ENCODE measurements at regions not wholly inside any gene's neighbourhood (a gene's known extent, or its start where the extent isn't known, plus 50 kb on each side); places are given as distances from the start of the nearest gene placed in this dataset.
"Not testable (repeated sequence)": the region's sequence is repeated elsewhere in the genome, so short reads cannot be mapped to it uniquely, and the experiment has no call there.

GRCh38 chr13:46498650-46499049 is 54.3 kb upstream of the LRCH1 start:
- DNase-seq (ENCODE audit: low read depth) = no peak

GRCh38 chr13:46496086-46496485 is 56.9 kb upstream of the LRCH1 start:
- no peak for DNase-seq (ENCODE audit: low read depth)

- DNase-seq (ENCODE audit: low read depth) = no peak
Observed at GRCh38 chr13:46495651-46496050, 57.3 kb upstream of the LRCH1 start.

GRCh38 chr13:46495066-46495465 is 57.9 kb upstream of the LRCH1 start:
- DNase-seq (ENCODE audit: low read depth) = no peak

- DNase-seq (ENCODE audit: low read depth) = no peak
Observed at GRCh38 chr13:46492946-46493345, 60.0 kb upstream of the LRCH1 start.

- DNase-seq (ENCODE audit: low read depth) = no peak
Observed at GRCh38 chr13:46491641-46492040, 61.3 kb upstream of the LRCH1 start.

GRCh38 chr13:46490713-46491112 is 62.3 kb upstream of the LRCH1 start:
- not testable (repeated sequence) for DNase-seq (ENCODE audit: low read depth)

GRCh38 chr13:46490129-46490528 is 62.8 kb upstream of the LRCH1 start:
- DNase-seq (ENCODE audit: low read depth) = no peak

- DNase-seq (ENCODE audit: low read depth) = no peak
Observed at GRCh38 chr13:46489586-46490023, 63.4 kb upstream of the LRCH1 start.

GRCh38 chr13:46487748-46488147 is 65.2 kb upstream of the LRCH1 start:
- DNase-seq (ENCODE audit: low read depth) = no peak

GRCh38 chr13:46486270-46486669 is 66.7 kb upstream of the LRCH1 start:
- no peak for DNase-seq (ENCODE audit: low read depth)

GRCh38 chr13:46484561-46484960 is 68.4 kb upstream of the LRCH1 start:
- DNase-seq (ENCODE audit: low read depth) = no peak

- DNase-seq (ENCODE audit: low read depth) = no peak
Observed at GRCh38 chr13:46481166-46481565, 71.8 kb upstream of the LRCH1 start.

GRCh38 chr13:46480131-46480530 is 72.8 kb upstream of the LRCH1 start:
- DNase-seq (ENCODE audit: low read depth) = no peak

- DNase-seq (ENCODE audit: low read depth) = no peak
Observed at GRCh38 chr13:46479691-46480090, 73.3 kb upstream of the LRCH1 start.

- no peak for DNase-seq (ENCODE audit: low read depth)
Observed at GRCh38 chr13:46479283-46479682, 73.7 kb upstream of the LRCH1 start.

- DNase-seq (ENCODE audit: low read depth) = no peak
Observed at GRCh38 chr13:46478651-46479050, 74.3 kb upstream of the LRCH1 start.

GRCh38 chr13:46476174-46476573 is 76.8 kb upstream of the LRCH1 start:
- no peak for DNase-seq (ENCODE audit: low read depth)

GRCh38 chr13:46475541-46475991 is 77.4 kb upstream of the LRCH1 start:
- no peak for DNase-seq (ENCODE audit: low read depth)

- DNase-seq (ENCODE audit: low read depth) = no peak
Observed at GRCh38 chr13:46473806-46474205, 79.2 kb upstream of the LRCH1 start.

GRCh38 chr13:46472384-46472783 is 80.6 kb upstream of the LRCH1 start:
- DNase-seq (ENCODE audit: low read depth) = no peak

GRCh38 chr13:46469699-46470098 is 82.6 kb upstream of the RUBCNL start:
- DNase-seq (ENCODE audit: low read depth) = not testable (repeated sequence)

- no peak for DNase-seq (ENCODE audit: low read depth)
Observed at GRCh38 chr13:46468570-46469463, 81.8 kb upstream of the RUBCNL start.

GRCh38 chr13:46467694-46468093 is 80.6 kb upstream of the RUBCNL start:
- DNase-seq (ENCODE audit: low read depth) = not testable (repeated sequence)
